MG63 (cell line): ENCODE measurements at regions not wholly inside any gene's neighbourhood (a gene's known extent, or its start where the extent isn't known, plus 50 kb on each side); places are given as distances from the start of the nearest gene placed in this dataset.
A peak's percentile ranks its signal among the peaks of the same experiment; 100 is the strongest.
"Not testable (repeated sequence)": the region's sequence is repeated elsewhere in the genome, so short reads cannot be mapped to it uniquely, and the experiment has no call there.

Experiments
- DNase-seq: peaks from one replicate; pipeline ENCODE4 v3.0.0-alpha.2; 2020
- H3K27me3 ChIP-seq: fragments of 250-450 bp; sonication (Bioruptor Pico); 2 replicates; pipeline ENCODE4 v1.5.1; 2020; ENCODE audit warnings: mild to moderate bottlenecking, moderate library complexity
- H3K36me3 ChIP-seq: fragments of 250-450 bp; sonication (Bioruptor Pico); 2 replicates; pipeline ENCODE4 v1.5.1; 2020; ENCODE audit warnings: mild to moderate bottlenecking, moderate library complexity
- H3K4me3 ChIP-seq: fragments of 250-450 bp; sonication (Bioruptor Pico); 2 replicates; pipeline ENCODE4 v1.5.1; 2020; ENCODE audit warnings: mild to moderate bottlenecking, moderate library complexity
- H3K9me3 ChIP-seq: fragments of 250-450 bp; sonication (Bioruptor Pico); 2 replicates; pipeline ENCODE4 v1.5.1; 2020; ENCODE audit warnings: mild to moderate bottlenecking, moderate library complexity

- 0 out of 2 replicates have a peak, but pooled peaks cover under 1% of the 10 kb centered on the region for H3K9me3 ChIP-seq
- no peaks in the 10 kb centered on the region for H3K27me3 ChIP-seq
- DNase-seq = no peak
- H3K36me3 ChIP-seq = no peaks in the 10 kb centered on the region
- H3K4me3 ChIP-seq = no peak overlapping the region
Observed at GRCh38 chr13:42495255-42495654, 78.7 kb upstream of the TNFSF11 start.

GRCh38 chr13:42495751-42496150 is 78.2 kb upstream of the TNFSF11 start:
- Histone ChIP-seq H3K27me3 (no peaks in the 10 kb centered on the region), H3K36me3 (no peaks in the 10 kb centered on the region), H3K9me3 (no peaks in the 10 kb centered on the region), H3K4me3 (no peak overlapping the region)
- no peak for DNase-seq

- not testable (repeated sequence) for H3K27me3 ChIP-seq, H3K36me3 ChIP-seq, H3K9me3 ChIP-seq, H3K4me3 ChIP-seq, DNase-seq
Observed at GRCh38 chr13:42496926-42497554, 76.9 kb upstream of the TNFSF11 start.

GRCh38 chr13:42497798-42498197 is 76.2 kb upstream of the TNFSF11 start:
- no peaks in the 10 kb centered on the region for H3K9me3 ChIP-seq
- no peak overlapping the region for H3K4me3 ChIP-seq
- no peaks in the 10 kb centered on the region for H3K27me3 ChIP-seq
- no peaks in the 10 kb centered on the region for H3K36me3 ChIP-seq
- peak; percentile 35 for DNase-seq

GRCh38 chr13:42498521-42498920 is 75.4 kb upstream of the TNFSF11 start:
- H3K9me3 ChIP-seq = no peaks in the 10 kb centered on the region
- no peak overlapping the region for H3K4me3 ChIP-seq
- H3K36me3 ChIP-seq = no peaks in the 10 kb centered on the region
- no peaks in the 10 kb centered on the region for H3K27me3 ChIP-seq
- DNase-seq = no peak
